ENCODE measurements at regions not wholly inside any gene's neighbourhood (a gene's known extent, or its start where the extent isn't known, plus 50 kb on each side); places are given as distances from the start of the nearest gene placed in this dataset.

DNA sequence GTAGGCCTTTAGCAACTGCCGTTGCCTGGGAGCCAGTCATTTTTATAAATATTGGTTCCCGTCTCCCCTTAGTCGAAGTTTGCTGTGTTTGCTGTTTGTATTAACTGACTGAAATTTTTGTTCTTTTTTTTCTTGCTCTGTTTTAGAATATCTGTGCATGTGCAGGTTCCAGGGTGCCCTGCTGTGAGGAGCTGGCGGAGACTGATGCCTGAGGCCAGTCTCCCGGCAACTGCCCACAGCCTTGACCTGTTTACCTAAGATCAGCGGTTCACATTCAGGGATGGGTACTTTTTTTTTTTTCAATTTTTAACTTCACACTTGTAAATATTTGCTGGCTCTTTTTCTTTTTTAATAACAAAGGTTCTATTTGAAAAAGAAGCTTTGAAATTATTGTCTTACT lies 262.6 kb upstream of the ADAMTS16 start:
- TF ChIP-seq, protein P1, sequence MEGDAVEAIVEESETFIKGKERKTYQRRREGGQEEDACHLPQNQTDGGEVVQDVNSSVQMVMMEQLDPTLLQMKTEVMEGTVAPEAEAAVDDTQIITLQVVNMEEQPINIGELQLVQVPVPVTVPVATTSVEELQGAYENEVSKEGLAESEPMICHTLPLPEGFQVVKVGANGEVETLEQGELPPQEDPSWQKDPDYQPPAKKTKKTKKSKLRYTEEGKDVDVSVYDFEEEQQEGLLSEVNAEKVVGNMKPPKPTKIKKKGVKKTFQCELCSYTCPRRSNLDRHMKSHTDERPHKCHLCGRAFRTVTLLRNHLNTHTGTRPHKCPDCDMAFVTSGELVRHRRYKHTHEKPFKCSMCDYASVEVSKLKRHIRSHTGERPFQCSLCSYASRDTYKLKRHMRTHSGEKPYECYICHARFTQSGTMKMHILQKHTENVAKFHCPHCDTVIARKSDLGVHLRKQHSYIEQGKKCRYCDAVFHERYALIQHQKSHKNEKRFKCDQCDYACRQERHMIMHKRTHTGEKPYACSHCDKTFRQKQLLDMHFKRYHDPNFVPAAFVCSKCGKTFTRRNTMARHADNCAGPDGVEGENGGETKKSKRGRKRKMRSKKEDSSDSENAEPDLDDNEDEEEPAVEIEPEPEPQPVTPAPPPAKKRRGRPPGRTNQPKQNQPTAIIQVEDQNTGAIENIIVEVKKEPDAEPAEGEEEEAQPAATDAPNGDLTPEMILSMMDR (IDR thresholded peaks at IDR 0.05), result no peak
- TF ChIP-seq ZFX (IDR thresholded peaks at IDR 0.05; ENCODE audit: borderline replicate concordance), result no peak

Measured in 22Rv1 (cell line).